HAP-1 (cell line): ENCODE measurements at regions not wholly inside any gene's neighbourhood (a gene's known extent, or its start where the extent isn't known, plus 50 kb on each side); places are given as distances from the start of the nearest gene placed in this dataset.

ENCODE experiments used
- DNase-seq, 2 experiments: peaks; one replicate each; pipeline ENCODE4 v3.0.0-alpha.2; 2016 to 2020; ENCODE audit warnings: low spot score in 2 of 2
- H3K27me3 ChIP-seq: fragments of 250-450 bp; sonication (Bioruptor Pico); 2 replicates; pipeline ENCODE4 v1.5.1; 2020; ENCODE audit warnings: low read depth, mild to moderate bottlenecking, moderate library complexity
- H3K36me3 ChIP-seq: fragments of 250-450 bp; sonication (Bioruptor Pico); replicated peaks from 2 replicates; pipeline ENCODE4 v1.5.1; 2020; ENCODE audit warnings: mild to moderate bottlenecking
- H3K4me1 ChIP-seq: fragments of 250-450 bp; sonication (Bioruptor Pico); 2 replicates; pipeline ENCODE4 v1.5.1; 2020; ENCODE audit warnings: mild to moderate bottlenecking
- H3K4me3 ChIP-seq: fragments of 250-450 bp; sonication (Bioruptor Pico); 2 replicates; pipeline ENCODE4 v1.5.1; 2020; ENCODE audit warnings: mild to moderate bottlenecking, moderate library complexity
- H3K9me3 ChIP-seq: fragments of 250-450 bp; sonication (Bioruptor Pico); 2 replicates; pipeline ENCODE4 v1.5.1; 2020; ENCODE audit warnings: mild to moderate bottlenecking, moderate library complexity
- in situ Hi-C: fragments of 300-500 bp; cut with MboI; formaldehyde crosslinking; loops from 3 replicates; pipeline ENCODE4 v1.14.3; 2020; ENCODE audit warnings: low sequenced_read_pairs, inconsistent platforms, mixed read lengths

- H3K4me3 ChIP-seq: no peak overlapping the region
- DNase-seq: no peak
- 0 out of 2 replicates have a peak, but pooled peaks cover 2% of the 10 kb centered on the region for H3K9me3 ChIP-seq
- no peaks in the 10 kb centered on the region for H3K4me1 ChIP-seq
- in situ Hi-C loops: no loop called here
- H3K36me3 ChIP-seq: no peaks in the 10 kb centered on the region
- no peaks in the 10 kb centered on the region for H3K27me3 ChIP-seq
These were observed 1023.4 kb upstream of the LRRTM1 start for GRCh38 chr2:81327911-81328310.

DNA sequence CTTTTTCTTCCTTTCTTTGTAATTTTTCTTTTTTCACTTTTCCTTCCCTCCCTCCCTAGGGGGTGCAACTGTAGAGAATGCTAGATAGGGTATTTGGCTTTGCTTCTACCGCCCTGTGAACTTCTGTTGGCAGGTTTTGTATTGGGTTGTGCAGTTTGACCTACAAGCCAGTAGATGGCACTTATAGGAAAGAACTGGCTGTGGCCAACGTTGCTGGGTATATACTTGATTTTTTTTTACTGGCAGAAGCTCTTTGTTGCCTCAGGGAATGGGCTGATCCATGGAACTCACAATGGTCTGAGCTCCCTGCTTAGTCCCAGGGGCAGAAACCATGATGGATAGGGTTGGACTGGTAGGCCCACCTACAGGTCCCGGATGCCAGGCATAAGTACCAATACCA lies 1019.5 kb upstream of the LRRTM1 start:
- peak; percentile 59 to 62 for DNase-seq
- in situ Hi-C loops: no loop called here
- H3K4me1 ChIP-seq: no peaks in the 10 kb centered on the region
- H3K36me3 ChIP-seq: no peaks in the 10 kb centered on the region
- H3K4me3 ChIP-seq: no peak overlapping the region
- H3K9me3 ChIP-seq: 0 out of 2 replicates have a peak, but pooled peaks cover 2% of the 10 kb centered on the region
- H3K27me3 ChIP-seq: no peaks in the 10 kb centered on the region

DNA sequence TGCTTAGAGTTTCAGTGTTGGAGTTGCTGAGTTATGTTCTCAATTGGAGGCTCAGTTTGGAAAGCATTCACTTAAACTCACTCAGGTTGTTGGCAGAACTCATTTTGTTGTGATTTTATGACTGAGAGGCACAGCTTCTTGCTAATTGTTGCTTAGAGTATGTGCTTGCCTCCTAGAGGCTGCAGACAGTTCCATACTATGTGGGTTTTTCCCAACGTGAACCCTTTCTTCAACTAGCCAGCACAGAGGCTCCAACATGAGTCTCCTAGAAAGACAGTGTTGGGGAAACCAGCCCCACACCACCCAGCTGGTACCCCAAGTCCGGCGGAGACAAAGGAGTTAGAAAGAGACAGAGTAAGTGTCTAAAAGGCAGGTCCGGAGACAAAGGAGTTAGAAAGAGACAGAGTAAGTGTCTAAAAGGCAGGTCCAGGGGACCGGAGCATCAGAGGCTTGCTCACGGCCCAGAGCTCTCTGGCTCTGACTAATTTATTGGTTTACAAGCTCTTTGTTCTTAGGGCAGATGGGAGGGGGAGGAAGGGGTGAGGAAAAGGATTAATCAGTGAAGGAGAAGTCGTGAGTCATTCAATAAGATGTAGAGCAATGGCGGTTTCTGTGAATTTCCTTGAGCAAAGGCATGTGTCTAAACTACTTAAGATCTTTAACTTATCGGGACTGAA lies 999.7 kb upstream of the LRRTM1 start:
- in situ Hi-C loops: no loop called here
- H3K4me1 ChIP-seq: no peaks in the 10 kb centered on the region
- no peaks in the 10 kb centered on the region for H3K36me3 ChIP-seq
- H3K27me3 ChIP-seq: no peaks in the 10 kb centered on the region
- DNase-seq: no peak
- no peak overlapping the region for H3K4me3 ChIP-seq
- no peaks in the 10 kb centered on the region for H3K9me3 ChIP-seq

GRCh38 chr2:81303321-81303720 lies 998.8 kb upstream of the LRRTM1 start:
- Histone ChIP-seq H3K4me3 (no peak overlapping the region), H3K4me1 (no peaks in the 10 kb centered on the region), H3K27me3 (no peaks in the 10 kb centered on the region), H3K9me3 (no peaks in the 10 kb centered on the region), H3K36me3 (no peaks in the 10 kb centered on the region)
- DNase-seq: no peak
- in situ Hi-C loops: no loop called here

DNA sequence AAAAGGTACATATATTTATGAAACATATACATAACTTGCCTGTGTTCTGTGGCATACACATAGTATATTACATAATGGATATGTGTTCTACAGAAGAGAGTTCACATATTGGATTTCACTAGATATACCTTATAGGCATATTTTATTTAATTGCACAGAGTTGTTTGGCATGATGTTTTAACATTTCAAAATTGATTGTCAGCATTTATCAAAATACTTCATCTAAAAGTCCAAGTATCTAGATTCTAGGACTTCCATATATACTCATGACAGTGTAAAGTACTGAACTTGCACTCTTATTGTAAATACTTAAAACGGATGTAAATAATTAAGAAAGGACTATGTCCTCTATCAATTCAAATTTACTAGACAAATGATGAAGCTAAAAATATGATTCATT lies 995.3 kb upstream of the LRRTM1 start:
- H3K27me3 ChIP-seq: no peaks in the 10 kb centered on the region
- H3K4me3 ChIP-seq: no peak overlapping the region
- H3K4me1 ChIP-seq: no peaks in the 10 kb centered on the region
- no peaks in the 10 kb centered on the region for H3K36me3 ChIP-seq
- in situ Hi-C loops: no loop called here
- no peaks in the 10 kb centered on the region for H3K9me3 ChIP-seq
- no peak for DNase-seq

GRCh38 chr2:81290846-81291245 lies 986.3 kb upstream of the LRRTM1 start:
- H3K4me1 ChIP-seq: no peaks in the 10 kb centered on the region

GRCh38 chr2:81283081-81283480 lies 978.5 kb upstream of the LRRTM1 start:
- Histone ChIP-seq H3K9me3 (no peaks in the 10 kb centered on the region), H3K36me3 (no peaks in the 10 kb centered on the region), H3K27me3 (no peaks in the 10 kb centered on the region), H3K4me1 (no peaks in the 10 kb centered on the region), H3K4me3 (no peak overlapping the region)
- DNase-seq: no peak
- in situ Hi-C loops: no loop called here

More at GRCh38 chr2:81290846-81291245, 986.3 kb upstream of the LRRTM1 start:
- in situ Hi-C loops: no loop called here
- H3K9me3 ChIP-seq: no peaks in the 10 kb centered on the region
- no peak overlapping the region for H3K4me3 ChIP-seq
- H3K36me3 ChIP-seq: no peaks in the 10 kb centered on the region
- no peak for DNase-seq
- H3K27me3 ChIP-seq: no peaks in the 10 kb centered on the region

GRCh38 chr2:81282151-81282769 lies 977.7 kb upstream of the LRRTM1 start:
- H3K4me3 ChIP-seq: no peak overlapping the region
- in situ Hi-C loops: no loop called here

GRCh38 chr2:81276595-81276994 lies 972.0 kb upstream of the LRRTM1 start:
- no peaks in the 10 kb centered on the region for H3K36me3 ChIP-seq
- DNase-seq: no peak
- no peaks in the 10 kb centered on the region for H3K27me3 ChIP-seq
- in situ Hi-C loops: no loop called here
- H3K4me1 ChIP-seq: no peaks in the 10 kb centered on the region
- H3K9me3 ChIP-seq: no peaks in the 10 kb centered on the region
- no peak overlapping the region for H3K4me3 ChIP-seq

More at GRCh38 chr2:81282151-81282769, 977.7 kb upstream of the LRRTM1 start:
- H3K4me1 ChIP-seq: no peaks in the 10 kb centered on the region
- no peak for DNase-seq
- no peaks in the 10 kb centered on the region for H3K36me3 ChIP-seq
- no peaks in the 10 kb centered on the region for H3K27me3 ChIP-seq
- H3K9me3 ChIP-seq: no peaks in the 10 kb centered on the region

DNA sequence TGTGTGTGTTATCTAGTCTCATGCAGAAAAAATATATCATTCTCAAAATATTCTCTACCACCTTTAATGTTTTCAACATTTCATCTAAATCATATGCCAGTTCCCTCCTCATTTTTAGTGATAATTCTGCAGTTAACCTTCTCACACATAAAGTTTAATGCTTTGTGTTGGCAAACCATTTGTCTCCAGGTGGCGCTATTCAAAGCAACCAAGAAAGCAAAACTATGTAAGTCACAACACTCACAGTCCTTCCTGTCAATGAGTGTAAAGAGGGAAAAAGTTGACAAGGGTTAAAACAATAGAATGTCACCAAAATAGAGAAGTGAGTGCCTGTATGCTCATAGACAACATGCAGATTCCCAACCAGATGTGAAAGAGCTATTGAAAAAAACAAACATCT lies 961.6 kb upstream of the LRRTM1 start:
- Histone ChIP-seq H3K27me3 (no peaks in the 10 kb centered on the region), H3K9me3 (no peaks in the 10 kb centered on the region)
- peak; percentile 20 to 53 for DNase-seq

GRCh38 chr2:81263989-81264388 lies 959.4 kb upstream of the LRRTM1 start:
- Histone ChIP-seq H3K36me3 (no peaks in the 10 kb centered on the region), H3K4me3 (no peak overlapping the region), H3K9me3 (no peaks in the 10 kb centered on the region), H3K27me3 (no peaks in the 10 kb centered on the region), H3K4me1 (no peaks in the 10 kb centered on the region)
- in situ Hi-C loops: no loop called here
- no peak for DNase-seq

More for the DNA sequence above, 961.6 kb upstream of the LRRTM1 start:
- no peaks in the 10 kb centered on the region for H3K36me3 ChIP-seq
- in situ Hi-C loops: no loop called here
- no peaks in the 10 kb centered on the region for H3K4me1 ChIP-seq
- H3K4me3 ChIP-seq: no peak overlapping the region

GRCh38 chr2:81260320-81260719 lies 955.8 kb upstream of the LRRTM1 start:
- no peaks in the 10 kb centered on the region for H3K9me3 ChIP-seq
- H3K4me3 ChIP-seq: no peak overlapping the region
- H3K36me3 ChIP-seq: no peaks in the 10 kb centered on the region
- in situ Hi-C loops: no loop called here
- H3K27me3 ChIP-seq: no peaks in the 10 kb centered on the region
- no peak for DNase-seq
- no peaks in the 10 kb centered on the region for H3K4me1 ChIP-seq

DNA sequence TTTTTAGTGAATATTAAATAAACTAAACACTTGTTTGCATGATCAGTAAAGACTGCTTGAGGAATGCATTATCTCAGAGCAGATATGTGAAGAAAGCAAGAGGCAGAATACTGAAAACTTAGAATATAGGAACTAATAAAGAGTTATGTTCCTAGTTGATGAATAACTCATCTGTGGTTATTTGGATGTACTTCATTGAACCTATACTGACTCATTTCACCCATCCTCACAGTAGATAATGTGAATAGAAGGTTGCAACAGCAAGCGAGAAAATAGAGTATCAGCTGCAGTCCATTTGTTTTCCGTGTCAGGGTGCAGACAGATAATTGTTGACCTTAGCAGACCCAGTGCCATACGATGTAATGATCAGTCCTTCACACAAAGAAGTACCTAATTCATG lies 945.7 kb upstream of the LRRTM1 start:
- Histone ChIP-seq H3K4me1 (no peaks in the 10 kb centered on the region), H3K9me3 (no peaks in the 10 kb centered on the region), H3K36me3 (no peaks in the 10 kb centered on the region), H3K4me3 (no peak overlapping the region), H3K27me3 (no peaks in the 10 kb centered on the region)
- in situ Hi-C loops: no loop called here
- no peak for DNase-seq

- no peaks in the 10 kb centered on the region for H3K36me3 ChIP-seq
- no peak for DNase-seq
- no peaks in the 10 kb centered on the region for H3K4me1 ChIP-seq
- H3K4me3 ChIP-seq: no peak overlapping the region
- in situ Hi-C loops: no loop called here
- H3K9me3 ChIP-seq: no peaks in the 10 kb centered on the region
- H3K27me3 ChIP-seq: no peaks in the 10 kb centered on the region
These were observed 944.6 kb upstream of the LRRTM1 start for GRCh38 chr2:81249152-81249551.
